K562 (cell line): ENCODE measurements at regions not wholly inside any gene's neighbourhood (a gene's known extent, or its start where the extent isn't known, plus 50 kb on each side); places are given as distances from the start of the nearest gene placed in this dataset.

Experiments
- ARNT ChIP-seq, 2 experiments: fragments of 450-650 bp; IDR thresholded peaks; 2 replicates each; pipeline ENCODE4 v1.6.1; 2016; ENCODE audit warnings: mild to moderate bottlenecking in 1 of 2
- CBX2 ChIP-seq: fragments of 200-600 bp; sonication (generic); IDR thresholded peaks from one replicate; pipeline ENCODE4 v1.6.1; 2012; ENCODE audit warnings: mild to moderate bottlenecking, low read length, inconsistent platforms; ENCODE audit not compliant: insufficient read depth, poor library complexity, severe bottlenecking
- EHMT2 ChIP-seq: fragments of 450-650 bp; IDR thresholded peaks from 2 replicates; pipeline ENCODE4 v1.6.1; 2018; ENCODE audit warnings: antibody characterized with exemption
- ERF ChIP-seq: fragments of 450-650 bp; formaldehyde crosslinking; IDR thresholded peaks from 2 replicates; pipeline ENCODE4 v1.4.0; 2020; ENCODE audit warnings: mild to moderate bottlenecking, mixed read lengths
- FIP1L1 ChIP-seq: fragments of 200-400 bp; formaldehyde crosslinking; IDR thresholded peaks from 2 replicates; pipeline ENCODE4 v1.6.1; 2018; ENCODE audit warnings: mild to moderate bottlenecking, low read depth, low read length; ENCODE audit not compliant: poor library complexity, severe bottlenecking
- MEF2D ChIP-seq: conservative IDR thresholded peaks from 2 replicates; pipeline ENCODE4 v1.6.1; 2016; ENCODE audit warnings: low read depth, missing genetic modification characterization, missing compliant biosample characterization
- NFYB ChIP-seq: IDR thresholded peaks from 2 replicates; pipeline ENCODE4 v1.6.1; 2011; ENCODE audit warnings: mild to moderate bottlenecking, moderate library complexity; ENCODE audit not compliant: insufficient read length; ENCODE audit errors: extremely low read depth
- NRF1 ChIP-seq, 2 experiments: fragments of 450-650 bp; IDR thresholded peaks in 1 of 2; conservative IDR thresholded peaks in 1 of 2; 2 replicates each; pipeline ENCODE4 v1.6.1; 2014; ENCODE audit warnings: mild to moderate bottlenecking in 2 of 2
- POLR2AphosphoS5 ChIP-seq: IDR thresholded peaks from 2 replicates; pipeline ENCODE4 v1.6.1; 2011; ENCODE audit warnings: mild to moderate bottlenecking, low read depth, low read length, moderate library complexity; ENCODE audit not compliant: control insufficient read depth, insufficient read depth
- SMC3 ChIP-seq: conservative IDR thresholded peaks from 2 replicates; pipeline ENCODE4 v1.6.1; 2011; ENCODE audit warnings: low read depth, low read length, improper control_type of control experiment; ENCODE audit not compliant: insufficient read depth
- ZNF57 ChIP-seq: fragments of 450-650 bp; formaldehyde crosslinking; IDR thresholded peaks from 2 replicates; pipeline ENCODE4 v1.4.0; 2020; ENCODE audit warnings: mild to moderate bottlenecking, moderate library complexity
- TF ChIP-seq, protein P1 (sequence below), 3 experiments: IDR thresholded peaks in 2 of 3; conservative IDR thresholded peaks in 1 of 3; 2 replicates each; pipeline ENCODE4 v1.5.1; 2011 to 2012; ENCODE audit warnings: low read length in 3 of 3, mild to moderate bottlenecking in 3 of 3, control low read depth in 2 of 3, improper control_type of control experiment in 1 of 3, inconsistent platforms in 1 of 3, low read depth in 1 of 3, mixed read lengths in 1 of 3, moderate library complexity in 1 of 3; ENCODE audit not compliant: insufficient read depth in 2 of 3

DNA sequence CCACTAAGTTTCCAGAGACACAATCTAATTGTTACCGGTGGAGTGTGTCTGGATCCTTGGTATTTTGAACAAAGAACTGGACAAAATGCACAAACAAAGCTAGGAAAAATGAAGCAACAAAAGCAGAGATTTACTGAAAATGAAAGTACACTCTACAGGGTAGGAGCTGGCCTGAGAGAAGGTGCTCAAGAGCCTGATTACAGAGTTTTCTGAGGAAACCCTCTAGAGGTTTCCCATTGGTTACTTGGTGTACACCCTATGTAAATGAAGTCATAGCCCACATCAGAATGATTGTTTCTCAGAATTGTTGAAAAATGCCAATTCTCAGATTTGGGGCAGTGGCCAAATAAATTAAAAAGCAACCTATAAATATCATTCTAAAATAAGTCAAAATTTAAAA lies 436.4 kb downstream of the KCNJ18 start:
- TF ChIP-seq, protein P1, sequence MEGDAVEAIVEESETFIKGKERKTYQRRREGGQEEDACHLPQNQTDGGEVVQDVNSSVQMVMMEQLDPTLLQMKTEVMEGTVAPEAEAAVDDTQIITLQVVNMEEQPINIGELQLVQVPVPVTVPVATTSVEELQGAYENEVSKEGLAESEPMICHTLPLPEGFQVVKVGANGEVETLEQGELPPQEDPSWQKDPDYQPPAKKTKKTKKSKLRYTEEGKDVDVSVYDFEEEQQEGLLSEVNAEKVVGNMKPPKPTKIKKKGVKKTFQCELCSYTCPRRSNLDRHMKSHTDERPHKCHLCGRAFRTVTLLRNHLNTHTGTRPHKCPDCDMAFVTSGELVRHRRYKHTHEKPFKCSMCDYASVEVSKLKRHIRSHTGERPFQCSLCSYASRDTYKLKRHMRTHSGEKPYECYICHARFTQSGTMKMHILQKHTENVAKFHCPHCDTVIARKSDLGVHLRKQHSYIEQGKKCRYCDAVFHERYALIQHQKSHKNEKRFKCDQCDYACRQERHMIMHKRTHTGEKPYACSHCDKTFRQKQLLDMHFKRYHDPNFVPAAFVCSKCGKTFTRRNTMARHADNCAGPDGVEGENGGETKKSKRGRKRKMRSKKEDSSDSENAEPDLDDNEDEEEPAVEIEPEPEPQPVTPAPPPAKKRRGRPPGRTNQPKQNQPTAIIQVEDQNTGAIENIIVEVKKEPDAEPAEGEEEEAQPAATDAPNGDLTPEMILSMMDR (IDR thresholded peaks at IDR 0.05 in 2 of 3, conservative IDR thresholded peaks at IDR 0.05 in 1 of 3; ENCODE audit: insufficient read depth in 2 of 3, low read depth in 1 of 3, low read length in 3 of 3): no peak
- TF ChIP-seq POLR2AphosphoS5: no peak
- no peak for TF ChIP-seq EHMT2
- no peak for TF ChIP-seq NRF1 (conservative IDR thresholded peaks at IDR 0.05 in 1 of 2, IDR thresholded peaks at IDR 0.05 in 1 of 2)
- no peak for TF ChIP-seq MEF2D
- no peak for TF ChIP-seq SMC3
- TF ChIP-seq NFYB: no peak
- no peak for TF ChIP-seq FIP1L1
- no peak for TF ChIP-seq ARNT (IDR thresholded peaks at IDR 0.05)
- TF ChIP-seq CBX2: no peak
- TF ChIP-seq ZNF57: no peak
- no peak for TF ChIP-seq ERF (CRISPR knock-in tag)
